ENCODE measurements at regions not wholly inside any gene's neighbourhood (a gene's known extent, or its start where the extent isn't known, plus 50 kb on each side); places are given as distances from the start of the nearest gene placed in this dataset.

GRCh38 chr2:195475336-195475735, 181.7 kb upstream of the SLC39A10 start:
- no peak for DNase-seq (ENCODE audit: low spot score)
- intact Hi-C loops (cut with DNase I) = no loop called here

DNA sequence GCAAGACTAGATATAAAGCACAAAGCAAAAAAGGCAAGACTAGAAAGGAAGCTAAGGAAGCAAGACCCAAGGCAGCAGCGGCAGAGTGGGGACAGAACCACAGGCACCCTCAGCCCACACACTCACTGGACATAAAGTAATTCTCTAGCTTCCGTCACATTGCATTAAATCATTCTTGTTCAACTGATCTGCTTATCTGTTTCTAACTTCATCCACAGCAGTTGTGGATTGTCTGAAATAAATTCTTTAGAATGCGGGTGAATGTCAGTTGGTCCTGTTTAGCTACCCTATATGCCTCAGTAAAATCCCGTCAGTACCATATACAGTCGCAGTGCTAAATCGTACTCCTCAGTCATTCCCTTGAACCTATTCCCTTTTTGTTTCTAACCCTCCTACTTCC, 183.2 kb upstream of the SLC39A10 start:
- intact Hi-C loops (cut with DNase I) = no loop called here

GRCh38 chr2:195472501-195473234, 184.4 kb upstream of the SLC39A10 start:
- DNase-seq (ENCODE audit: low spot score) = no peak
- intact Hi-C loops (cut with DNase I) = no loop called here

More for the DNA sequence above, 183.2 kb upstream of the SLC39A10 start:
- DNase-seq (ENCODE audit: low spot score) = no peak

GRCh38 chr2:195471807-195472206, 185.2 kb upstream of the SLC39A10 start:
- DNase-seq (ENCODE audit: low spot score) = no peak
- intact Hi-C loops (cut with DNase I) = no loop called here

- DNase-seq (ENCODE audit: low spot score) = no peak
- intact Hi-C loops (cut with DNase I) = no loop called here
Measured at GRCh38 chr2:195471163-195471562, 185.9 kb upstream of the SLC39A10 start.

DNA sequence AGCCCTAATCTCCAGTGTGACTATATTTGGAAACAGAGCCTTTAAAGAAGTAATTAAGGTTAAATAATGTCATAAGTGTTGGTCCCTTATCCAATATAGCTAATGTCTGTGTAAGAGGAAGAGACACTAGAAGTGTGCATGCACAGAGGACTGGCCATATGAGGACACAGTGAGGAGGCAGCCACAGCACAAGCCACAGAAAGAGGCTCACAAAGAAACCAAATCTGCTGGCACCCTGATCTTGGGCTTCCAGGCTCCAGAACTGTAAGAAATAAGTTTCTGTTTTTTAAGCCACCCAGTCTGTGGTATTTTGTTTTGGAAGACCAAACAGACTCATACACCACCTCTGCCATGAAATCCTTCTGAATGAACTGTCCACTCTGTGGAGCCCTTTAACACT, 186.4 kb upstream of the SLC39A10 start:
- DNase-seq (ENCODE audit: low spot score) = no peak
- intact Hi-C loops (cut with DNase I) = no loop called here

DNA sequence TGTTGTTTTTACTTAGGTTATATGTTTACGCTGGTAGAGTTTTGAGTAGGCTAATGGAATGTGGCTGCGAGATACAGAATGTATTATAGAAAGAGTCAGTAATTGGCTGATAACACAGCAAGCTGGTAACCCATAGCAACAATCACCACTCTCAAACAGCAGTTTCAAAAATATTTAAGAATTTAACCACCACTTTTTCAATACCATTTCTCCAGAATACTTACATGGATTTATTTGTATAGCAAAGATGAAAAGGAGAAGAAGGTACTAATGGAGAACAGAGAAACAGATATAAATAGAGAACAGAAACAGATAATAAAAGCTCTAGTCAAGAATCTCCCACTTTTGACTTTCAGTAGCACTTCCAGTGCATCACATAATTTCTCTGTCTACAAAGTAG, 188.3 kb upstream of the SLC39A10 start:
- DNase-seq (ENCODE audit: low spot score) = no peak
- intact Hi-C loops (cut with DNase I) = no loop called here

- no peak for DNase-seq (ENCODE audit: low spot score)
Measured at GRCh38 chr2:195466427-195466826, 190.6 kb upstream of the SLC39A10 start.

DNA sequence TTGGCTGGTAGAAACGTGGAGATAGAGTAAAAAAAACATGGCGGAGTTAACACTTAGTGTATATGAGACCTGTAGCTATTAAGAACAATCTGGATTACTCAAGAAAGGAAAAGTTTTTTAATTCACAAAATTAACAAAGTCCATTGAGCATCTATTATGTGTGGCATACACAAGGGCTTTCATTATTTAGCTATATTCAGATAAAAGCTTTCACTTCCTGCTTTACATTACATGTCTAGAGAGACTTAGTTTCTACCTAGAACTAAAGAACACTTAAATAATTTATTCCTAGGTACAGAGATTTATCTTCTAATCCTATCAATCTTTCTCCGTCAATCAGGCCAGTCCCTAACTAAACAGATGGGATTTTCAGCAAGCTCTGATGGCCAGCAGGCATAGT, 196.0 kb upstream of the SLC39A10 start:
- intact Hi-C loops (cut with DNase I) = no loop called here
- DNase-seq (ENCODE audit: low spot score) = no peak

More at GRCh38 chr2:195466427-195466826, 190.6 kb upstream of the SLC39A10 start:
- intact Hi-C loops (cut with DNase I) = no loop called here

DNA sequence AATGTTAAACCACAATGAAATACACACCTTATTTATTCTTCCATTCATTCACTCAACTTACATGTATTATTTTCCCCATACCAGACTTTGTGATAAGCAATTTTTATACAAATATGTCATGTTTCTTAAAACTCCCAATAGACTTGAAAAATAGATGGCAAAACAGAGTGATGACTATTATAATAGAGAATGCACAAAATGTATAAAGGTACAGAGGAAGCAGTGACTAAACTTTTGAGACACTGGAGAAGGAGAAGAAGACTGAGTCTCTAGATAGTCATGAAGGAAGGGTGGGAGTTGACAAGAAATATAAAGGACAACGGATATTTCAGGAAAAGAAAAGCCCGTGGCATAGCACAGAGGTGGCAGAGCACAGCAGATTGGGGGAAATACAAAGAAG, 198.1 kb upstream of the SLC39A10 start:
- intact Hi-C loops (cut with DNase I) = no loop called here
- no peak for DNase-seq (ENCODE audit: low spot score)

GRCh38 chr2:195457873-195458272, 199.2 kb upstream of the SLC39A10 start:
- DNase-seq (ENCODE audit: low spot score) = no peak

DNA sequence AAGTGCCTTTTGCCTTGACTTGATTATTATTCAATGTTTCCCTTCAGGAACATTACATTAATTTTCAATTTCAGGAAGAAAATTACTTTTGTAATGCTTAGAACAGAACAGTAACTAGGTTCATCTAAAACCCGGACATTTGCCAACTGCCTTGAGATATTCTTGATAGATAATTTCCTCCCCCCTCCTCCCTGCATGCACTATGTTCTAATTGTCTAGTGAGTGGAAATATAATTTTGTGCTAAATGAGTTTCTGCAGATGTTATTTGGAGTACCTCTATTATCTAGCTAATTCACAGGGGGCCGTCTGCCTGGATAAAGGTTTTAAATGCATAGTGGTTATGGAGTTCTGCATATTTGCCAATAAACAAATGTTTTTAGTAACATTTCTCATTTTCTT, 200.3 kb upstream of the SLC39A10 start:
- intact Hi-C loops (cut with DNase I) = no loop called here
- DNase-seq (ENCODE audit: low spot score) = no peak

More at GRCh38 chr2:195457873-195458272, 199.2 kb upstream of the SLC39A10 start:
- intact Hi-C loops (cut with DNase I) = no loop called here

DNA sequence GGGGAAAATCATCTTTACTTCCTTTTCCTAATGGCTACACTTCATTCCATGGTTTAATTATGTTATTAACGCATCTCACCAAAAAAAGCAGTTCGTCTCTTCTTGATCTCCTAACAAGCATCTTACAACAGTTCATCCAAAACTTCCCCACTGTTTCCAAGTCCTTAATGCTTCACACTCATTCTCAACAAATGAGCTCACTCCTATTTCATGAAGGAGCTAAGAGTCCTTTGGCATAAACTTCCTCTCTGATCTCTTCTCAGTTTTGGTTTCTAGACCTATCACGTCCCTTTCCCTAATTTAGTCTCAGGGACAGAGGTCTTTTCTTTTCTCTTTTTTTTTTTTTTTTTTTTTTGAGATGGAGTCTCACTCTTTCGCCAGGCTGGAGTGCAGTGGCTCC, 205.9 kb upstream of the SLC39A10 start:
- no peak for DNase-seq (ENCODE audit: low spot score)
- intact Hi-C loops (cut with DNase I) = no loop called here

DNA sequence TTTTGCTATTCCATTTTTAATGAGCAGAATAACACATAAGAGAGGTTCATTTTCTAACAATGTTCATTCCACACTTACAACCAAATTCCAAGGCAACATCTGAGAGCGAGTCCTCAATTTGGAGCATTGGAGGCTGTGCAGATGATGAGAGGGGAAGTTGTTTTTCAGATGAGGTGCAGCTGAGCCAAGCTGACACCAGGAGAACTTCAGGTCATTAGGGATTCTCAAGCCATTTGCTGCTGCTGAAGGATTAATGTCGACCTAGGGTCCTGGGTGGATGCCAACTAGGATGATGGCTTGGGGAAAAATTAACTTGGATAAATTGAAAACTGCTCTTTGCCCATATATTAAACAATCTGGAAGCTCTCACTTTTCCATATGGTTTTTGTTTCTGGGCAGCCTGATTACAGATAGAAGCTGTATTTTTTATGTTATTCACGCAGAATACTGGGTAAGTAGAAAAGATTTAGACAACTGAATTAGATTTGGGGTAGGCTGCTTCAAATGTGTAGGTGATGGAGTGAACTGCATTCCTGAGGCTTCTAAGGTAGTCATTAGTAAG, 206.4 kb upstream of the SLC39A10 start:
- intact Hi-C loops (cut with DNase I) = no loop called here

DNA sequence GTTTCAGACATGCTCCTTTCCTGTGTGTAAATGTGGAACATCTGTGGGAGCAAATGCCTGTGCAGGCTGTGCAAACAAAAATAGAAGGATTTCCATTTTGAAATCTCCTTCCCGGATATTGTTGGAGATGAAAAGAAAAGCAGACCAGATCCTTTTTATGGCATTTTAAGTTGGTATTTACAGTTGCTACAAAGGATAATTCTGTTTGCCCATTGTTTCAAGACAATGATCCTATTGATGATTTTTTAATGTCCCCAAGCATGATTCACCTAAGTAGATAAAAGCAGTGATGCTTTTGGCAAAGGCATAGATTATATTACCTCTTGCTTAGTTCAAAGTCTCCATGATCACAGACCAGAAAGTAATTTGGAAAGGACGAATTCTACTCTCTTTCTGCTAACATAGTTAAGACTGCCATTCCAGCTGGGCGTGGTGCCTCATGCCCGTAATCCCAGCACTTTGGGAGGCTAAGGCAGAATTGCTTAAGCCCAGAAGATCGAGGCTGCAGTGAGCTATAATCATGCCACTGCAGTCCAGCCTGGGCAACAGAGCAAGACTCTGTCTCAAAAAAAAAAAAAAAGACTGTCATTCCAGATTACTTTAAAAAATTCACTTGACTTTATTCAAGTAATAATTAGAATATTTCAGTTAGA, 209.6 kb upstream of the SLC39A10 start:
- intact Hi-C loops (cut with DNase I) = no loop called here
- DNase-seq (ENCODE audit: low spot score) = no peak

More for the DNA sequence above, 206.4 kb upstream of the SLC39A10 start:
- DNase-seq (ENCODE audit: low spot score) = no peak

DNA sequence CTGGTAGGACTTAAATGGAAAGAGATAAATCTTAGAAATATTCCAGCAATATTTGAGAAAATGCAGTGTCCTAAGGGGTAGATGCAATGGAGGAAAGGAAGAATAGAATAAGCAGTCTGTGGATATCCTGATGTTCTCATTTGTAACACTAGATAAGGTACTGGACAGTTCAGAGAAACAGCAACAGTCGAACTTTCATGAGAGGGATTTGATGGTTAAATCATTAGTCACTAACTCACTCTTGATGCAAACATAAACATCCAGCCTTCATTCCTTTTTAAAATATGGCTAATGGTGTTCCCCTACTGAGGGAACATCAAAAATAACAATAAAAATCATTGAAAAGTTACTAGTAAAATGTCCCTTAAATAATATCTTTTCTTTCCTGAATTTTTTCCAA, 211.4 kb upstream of the SLC39A10 start:
- no peak for DNase-seq (ENCODE audit: low spot score)
- intact Hi-C loops (cut with DNase I) = no loop called here

GRCh38 chr2:195443926-195444325, 213.1 kb upstream of the SLC39A10 start:
- DNase-seq (ENCODE audit: low spot score) = no peak
- intact Hi-C loops (cut with DNase I) = no loop called here

DNA sequence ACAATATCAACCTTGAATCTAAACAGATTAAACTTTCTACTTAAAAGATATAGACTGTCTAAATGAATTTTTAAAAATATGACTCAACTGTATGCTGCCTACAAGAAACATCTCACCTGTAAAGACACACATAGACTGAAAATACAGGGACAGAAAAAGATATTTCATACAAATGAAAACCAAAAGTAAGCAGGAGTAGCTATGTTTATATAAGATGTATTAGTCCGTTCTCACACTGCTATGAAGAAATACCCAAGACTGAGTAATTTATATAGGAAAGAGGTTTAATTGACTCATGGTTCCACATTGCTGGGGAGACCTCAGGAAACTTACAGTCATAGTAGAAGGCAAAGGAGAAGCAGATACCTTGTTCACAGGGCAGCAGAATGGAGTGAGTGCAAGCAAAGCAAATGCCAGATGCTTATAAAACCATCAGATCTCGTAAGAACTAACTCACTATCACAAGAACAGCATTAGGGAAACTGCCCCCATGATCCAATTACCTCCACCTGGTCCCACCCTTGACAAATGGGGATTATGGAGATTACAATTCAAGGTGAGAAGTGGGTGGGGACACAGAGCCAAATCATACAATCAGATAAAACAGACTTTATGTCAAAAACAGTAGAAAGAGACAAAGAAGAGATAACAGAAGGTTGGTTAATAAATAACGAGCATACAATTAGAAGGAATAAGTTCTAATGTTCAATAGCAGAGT, 214.4 kb upstream of the SLC39A10 start:
- intact Hi-C loops (cut with DNase I) = no loop called here
- DNase-seq (ENCODE audit: low spot score) = no peak

GRCh38 chr2:195438692-195439091, 218.3 kb upstream of the SLC39A10 start:
- intact Hi-C loops (cut with DNase I) = no loop called here
- no peak for DNase-seq (ENCODE audit: low spot score)

GRCh38 chr2:195437521-195437920, 219.5 kb upstream of the SLC39A10 start:
- no peak for DNase-seq (ENCODE audit: low spot score)
- intact Hi-C loops (cut with DNase I) = no loop called here
